Activated T-cell treated with anti-CD3 and anti-CD28 coated beads, Interleukin-2, amount 50 U/mL, for 72 hours (primary cell): ENCODE measurements at regions not wholly inside any gene's neighbourhood (a gene's known extent, or its start where the extent isn't known, plus 50 kb on each side); places are given as distances from the start of the nearest gene placed in this dataset.
A peak's percentile ranks its signal among the peaks of the same experiment; 100 is the strongest.

Source experiments
- ATAC-seq, 2 donors: fragments of 150-1000 bp; cut with Tn5 transposase; replicated peaks in 1 of 2; 2 replicates each; pipeline ENCODE4 v1.10.0; 2021; ENCODE audit warnings: moderate library complexity in 2 of 2, mild to moderate bottlenecking in 1 of 2
- DNase-seq, 2 donors: peaks; one replicate each; pipeline ENCODE4 v3.0.0; 2021 to 2022; ENCODE audit warnings: mixed read lengths in 1 of 2
- H3K27ac Mint-ChIP-seq: one replicate; pipeline ENCODE4 v1.8.0; 2022; ENCODE audit warnings: mild to moderate bottlenecking, moderate library complexity, mixed read lengths
- H3K27me3 Mint-ChIP-seq: one replicate; pipeline ENCODE4 v1.8.0; 2022; ENCODE audit warnings: low read depth, mixed read lengths
- H3K36me3 Mint-ChIP-seq, 2 donors: one replicate each; pipeline ENCODE4 v1.8.0; 2022; ENCODE audit warnings: mixed read lengths in 2 of 2, mild to moderate bottlenecking in 1 of 2; ENCODE audit not compliant: insufficient read depth in 2 of 2
- H3K4me1 Mint-ChIP-seq: one replicate; pipeline ENCODE4 v1.8.0; 2022; ENCODE audit warnings: low read depth, mixed read lengths
- H3K4me3 Mint-ChIP-seq, 2 donors: one replicate each; pipeline ENCODE4 v1.8.0; 2022; ENCODE audit warnings: mild to moderate bottlenecking in 2 of 2, mixed read lengths in 2 of 2, moderate library complexity in 2 of 2
- H3K9me3 Mint-ChIP-seq, 2 donors: one replicate each; pipeline ENCODE4 v1.8.0; 2022; ENCODE audit warnings: mixed read lengths in 2 of 2

GRCh38 chr17:70621566-70621965 is 452.2 kb downstream of the KCNJ2 start:
- H3K4me3 Mint-ChIP-seq = no peak overlapping the region
- ATAC-seq = no peak
- H3K27me3 Mint-ChIP-seq = no peaks in the 10 kb centered on the region
- no peaks in the 10 kb centered on the region for H3K36me3 Mint-ChIP-seq
- no peak for DNase-seq
- H3K9me3 Mint-ChIP-seq = no peaks in the 10 kb centered on the region
- H3K4me1 Mint-ChIP-seq = no peaks in the 10 kb centered on the region
- H3K27ac Mint-ChIP-seq = no peak overlapping the region

- H3K4me1 Mint-ChIP-seq = no peaks in the 10 kb centered on the region
- no peaks in the 10 kb centered on the region for H3K27me3 Mint-ChIP-seq
- DNase-seq = peak; percentile 17
- no peak overlapping the region for H3K4me3 Mint-ChIP-seq
- no peak for ATAC-seq
- no peaks in the 10 kb centered on the region for H3K36me3 Mint-ChIP-seq
- H3K27ac Mint-ChIP-seq = no peak overlapping the region
- H3K9me3 Mint-ChIP-seq = no peaks in the 10 kb centered on the region
Observed at GRCh38 chr17:70622368-70623260, 453.3 kb downstream of the KCNJ2 start.

GRCh38 chr17:70624211-70624610 is 454.9 kb downstream of the KCNJ2 start:
- H3K9me3 Mint-ChIP-seq = no peaks in the 10 kb centered on the region
- no peaks in the 10 kb centered on the region for H3K27me3 Mint-ChIP-seq
- H3K4me1 Mint-ChIP-seq = no peaks in the 10 kb centered on the region
- H3K4me3 Mint-ChIP-seq = no peak overlapping the region
- ATAC-seq (no peak), DNase-seq (no peak)
- no peak overlapping the region for H3K27ac Mint-ChIP-seq
- no peaks in the 10 kb centered on the region for H3K36me3 Mint-ChIP-seq

GRCh38 chr17:70629902-70630301 is 460.6 kb downstream of the KCNJ2 start:
- Mint-ChIP-seq H3K36me3 (no peaks in the 10 kb centered on the region), H3K4me3 (no peak overlapping the region), H3K9me3 (no peaks in the 10 kb centered on the region), H3K4me1 (no peaks in the 10 kb centered on the region), H3K27me3 (no peaks in the 10 kb centered on the region), H3K27ac (no peak overlapping the region)
- ATAC-seq (no peak), DNase-seq (no peak)

DNA sequence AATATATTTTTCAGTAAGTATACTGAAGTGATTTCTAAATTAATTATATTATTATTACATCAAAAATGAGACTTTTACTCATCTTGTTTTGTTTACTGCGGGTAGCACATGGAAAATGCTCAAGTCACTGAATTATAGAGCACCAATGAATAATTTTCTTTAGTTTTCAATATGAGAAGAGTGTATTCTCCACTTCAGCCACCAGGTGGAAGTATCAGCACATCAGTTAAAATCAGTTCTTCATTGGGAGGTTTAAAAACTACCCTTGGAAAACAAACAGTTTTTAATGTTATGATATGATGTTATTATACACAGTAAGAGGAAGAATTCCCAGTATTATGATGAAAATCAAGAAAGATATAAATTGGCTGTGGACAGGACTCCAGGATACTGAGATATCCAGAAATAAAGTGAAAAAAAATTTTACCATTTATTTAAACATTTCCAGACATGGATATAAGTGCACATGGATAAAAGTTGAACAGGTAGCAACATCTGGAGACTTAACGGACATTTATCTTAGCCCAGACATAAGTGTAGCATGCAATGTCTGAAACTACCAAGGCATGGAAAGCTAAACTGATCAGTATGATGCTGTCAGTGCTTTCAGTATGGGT is 467.3 kb downstream of the KCNJ2 start:
- H3K9me3 Mint-ChIP-seq = no peaks in the 10 kb centered on the region

DNA sequence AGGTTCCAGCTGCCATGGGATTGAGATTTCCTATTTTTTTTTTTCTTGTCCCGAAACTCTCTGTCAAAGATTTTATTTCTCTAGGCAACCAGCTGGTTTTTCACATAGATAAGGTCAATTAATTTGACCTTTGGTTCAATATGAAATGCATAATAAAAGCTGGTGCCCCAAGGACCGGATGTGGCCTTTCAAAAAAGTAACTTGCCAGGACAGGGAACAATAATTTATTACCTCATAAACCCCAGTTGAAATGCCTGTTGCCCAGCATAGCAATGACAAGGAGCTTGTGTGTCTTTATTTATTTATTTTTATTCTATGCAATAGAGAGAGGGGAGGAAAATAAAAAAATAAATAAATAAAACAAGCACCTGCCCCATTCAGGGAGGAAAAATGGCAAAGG is 472.7 kb downstream of the KCNJ2 start:
- Mint-ChIP-seq H3K27ac (no peak overlapping the region), H3K4me1 (no peaks in the 10 kb centered on the region), H3K4me3 (no peak overlapping the region), H3K9me3 (peaks cover 0 to 2% of the 10 kb centered on the region in 2 donors), H3K36me3 (no peaks in the 10 kb centered on the region), H3K27me3 (no peaks in the 10 kb centered on the region)
- DNase-seq = no peak
- ATAC-seq = no peak

More for the DNA sequence above, 467.3 kb downstream of the KCNJ2 start:
- no peaks in the 10 kb centered on the region for H3K27me3 Mint-ChIP-seq
- no peaks in the 10 kb centered on the region for H3K4me1 Mint-ChIP-seq
- peak in 1 of 2 donors; percentile 12 for DNase-seq
- no peak overlapping the region for H3K27ac Mint-ChIP-seq
- ATAC-seq = no peak
- no peak overlapping the region for H3K4me3 Mint-ChIP-seq
- no peaks in the 10 kb centered on the region for H3K36me3 Mint-ChIP-seq

GRCh38 chr17:70644096-70644495 is 474.8 kb downstream of the KCNJ2 start:
- no peaks in the 10 kb centered on the region for H3K4me1 Mint-ChIP-seq
- H3K27me3 Mint-ChIP-seq = no peaks in the 10 kb centered on the region
- ATAC-seq (no peak), DNase-seq (no peak)
- H3K9me3 Mint-ChIP-seq = peaks cover 0 to 2% of the 10 kb centered on the region in 2 donors
- H3K36me3 Mint-ChIP-seq = no peaks in the 10 kb centered on the region
- no peak overlapping the region for H3K4me3 Mint-ChIP-seq
- H3K27ac Mint-ChIP-seq = no peak overlapping the region

DNA sequence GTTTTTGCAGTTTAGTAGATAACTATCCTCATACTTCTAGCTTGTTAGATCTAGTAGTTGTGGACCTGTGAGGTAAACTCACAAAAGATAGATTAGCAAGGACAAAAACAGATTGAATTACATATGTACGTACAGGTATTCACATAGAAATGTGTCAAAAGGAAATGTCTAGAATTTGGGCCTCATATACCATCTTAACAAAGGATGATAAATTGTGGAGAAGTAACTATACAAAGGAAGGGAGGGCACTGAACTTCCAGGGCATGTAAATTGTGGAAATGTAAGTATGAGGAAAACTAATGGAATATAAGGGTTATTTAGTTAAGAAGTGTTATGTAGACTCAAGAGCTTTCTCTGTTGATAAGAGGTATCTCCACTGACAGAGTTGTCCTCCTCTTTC is 477.3 kb downstream of the KCNJ2 start:
- no peaks in the 10 kb centered on the region for H3K27me3 Mint-ChIP-seq
- DNase-seq = no peak
- no peak overlapping the region for H3K27ac Mint-ChIP-seq
- ATAC-seq = no peak
- no peaks in the 10 kb centered on the region for H3K4me1 Mint-ChIP-seq
- H3K9me3 Mint-ChIP-seq = peaks cover 0 to 2% of the 10 kb centered on the region in 2 donors
- H3K4me3 Mint-ChIP-seq = no peak overlapping the region
- no peaks in the 10 kb centered on the region for H3K36me3 Mint-ChIP-seq

DNA sequence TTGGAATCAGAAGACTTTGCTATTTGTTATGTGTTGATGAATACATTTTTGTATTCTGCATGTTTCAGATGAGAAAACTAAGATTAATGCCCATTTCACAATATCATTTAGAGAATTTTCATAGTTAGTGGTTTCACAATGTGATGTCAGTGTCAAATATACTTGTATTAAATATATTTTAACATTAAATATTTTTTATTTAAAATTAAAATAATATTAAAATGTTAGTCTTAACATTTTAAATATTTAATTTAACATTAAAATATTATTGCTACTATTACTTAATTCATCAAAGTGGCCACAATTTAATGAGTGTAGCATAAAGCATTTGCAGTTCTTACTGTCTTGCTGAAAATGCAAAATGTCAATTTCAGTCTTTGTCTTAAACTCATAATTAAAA is 478.8 kb downstream of the KCNJ2 start:
- no peak overlapping the region for H3K27ac Mint-ChIP-seq
- H3K36me3 Mint-ChIP-seq = no peaks in the 10 kb centered on the region
- no peak overlapping the region for H3K4me3 Mint-ChIP-seq
- peaks cover 0 to 2% of the 10 kb centered on the region in 2 donors for H3K9me3 Mint-ChIP-seq
- H3K27me3 Mint-ChIP-seq = no peaks in the 10 kb centered on the region
- DNase-seq = no peak
- H3K4me1 Mint-ChIP-seq = no peaks in the 10 kb centered on the region
- no peak for ATAC-seq

GRCh38 chr17:70653850-70654249 is 484.5 kb downstream of the KCNJ2 start:
- Mint-ChIP-seq H3K4me1 (no peaks in the 10 kb centered on the region), H3K4me3 (no peak overlapping the region), H3K27ac (no peak overlapping the region), H3K27me3 (no peaks in the 10 kb centered on the region), H3K9me3 (no peaks in the 10 kb centered on the region), H3K36me3 (no peaks in the 10 kb centered on the region)
- no peak for DNase-seq
- no peak for ATAC-seq

GRCh38 chr17:70654706-70655105 is 485.4 kb downstream of the KCNJ2 start:
- Mint-ChIP-seq H3K4me1 (no peaks in the 10 kb centered on the region), H3K36me3 (no peaks in the 10 kb centered on the region), H3K27ac (no peak overlapping the region), H3K9me3 (no peaks in the 10 kb centered on the region), H3K27me3 (no peaks in the 10 kb centered on the region), H3K4me3 (no peak overlapping the region)
- ATAC-seq (no peak), DNase-seq (no peak)

- no peaks in the 10 kb centered on the region for H3K9me3 Mint-ChIP-seq
- no peak for DNase-seq
Observed at GRCh38 chr17:70655176-70655958, 486.0 kb downstream of the KCNJ2 start.

DNA sequence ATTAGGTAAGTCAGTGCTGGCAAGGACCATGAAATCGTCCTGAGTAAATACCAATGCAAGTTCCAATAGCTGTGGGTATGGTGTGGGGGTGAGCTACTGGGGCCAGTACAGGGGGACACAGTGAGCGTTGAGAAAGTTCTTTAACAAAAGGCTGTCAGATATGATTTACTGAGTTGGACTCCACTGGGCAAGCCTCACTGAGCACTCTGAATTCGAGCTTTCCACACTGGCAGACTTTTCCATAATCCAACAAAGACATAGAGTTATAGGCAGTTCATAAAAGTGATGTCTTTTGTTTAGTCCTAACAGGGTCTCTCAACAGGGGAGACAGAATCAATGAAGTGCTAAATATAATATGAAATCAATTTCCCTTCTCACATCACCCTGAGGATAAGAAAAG is 489.0 kb downstream of the KCNJ2 start:
- DNase-seq = no peak
- no peaks in the 10 kb centered on the region for H3K36me3 Mint-ChIP-seq
- no peaks in the 10 kb centered on the region for H3K4me1 Mint-ChIP-seq
- no peak overlapping the region for H3K27ac Mint-ChIP-seq
- H3K27me3 Mint-ChIP-seq = no peaks in the 10 kb centered on the region
- ATAC-seq = no peak
- H3K9me3 Mint-ChIP-seq = no peaks in the 10 kb centered on the region
- no peak overlapping the region for H3K4me3 Mint-ChIP-seq

More at GRCh38 chr17:70655176-70655958, 486.0 kb downstream of the KCNJ2 start:
- no peaks in the 10 kb centered on the region for H3K4me1 Mint-ChIP-seq
- H3K36me3 Mint-ChIP-seq = no peaks in the 10 kb centered on the region
- H3K27ac Mint-ChIP-seq = no peak overlapping the region
- no peak overlapping the region for H3K4me3 Mint-ChIP-seq
- no peak for ATAC-seq
- no peaks in the 10 kb centered on the region for H3K27me3 Mint-ChIP-seq
